ENCODE measurements at regions not wholly inside any gene's neighbourhood (a gene's known extent, or its start where the extent isn't known, plus 50 kb on each side); places are given as distances from the start of the nearest gene placed in this dataset.

- H4K20me1 ChIP-seq (ENCODE audit: insufficient read depth, low read length): no peaks in the 10 kb centered on the region
- ATAC-seq (ENCODE audit: insufficient read depth, low read depth) (no peak), DNase-seq (no peak)
- H3K4me1 ChIP-seq (ENCODE audit: insufficient read depth, low read length): no peaks in the 10 kb centered on the region
- H3K27me3 ChIP-seq (ENCODE audit: insufficient read depth, low read length, poor library complexity): no peaks in the 10 kb centered on the region
- no peak overlapping the region for H3K4me3 ChIP-seq (ENCODE audit: low read depth in 1 of 2, low read length in 2 of 2)
- no peak for TF ChIP-seq EZH2 (IDR thresholded peaks at IDR 0.05; ENCODE audit: borderline replicate concordance, low read depth, low read length, severe bottlenecking)
- no peak for TF ChIP-seq CTCF (IDR thresholded peaks at IDR 0.05; ENCODE audit: borderline replicate concordance, extremely low read depth, low read length, poor library complexity, severe bottlenecking)
- H3K9ac ChIP-seq (ENCODE audit: low read depth, low read length): no peak overlapping the region
- no peak overlapping the region for H3K27ac ChIP-seq (ENCODE audit: low read length)
- H3K79me2 ChIP-seq (ENCODE audit: insufficient read depth, low read length): no peaks in the 10 kb centered on the region
- H3K36me3 ChIP-seq (ENCODE audit: insufficient read depth, low read length): no peaks in the 10 kb centered on the region
- H3K4me2 ChIP-seq (ENCODE audit: insufficient read depth, low read length): no peak overlapping the region
- H2AFZ ChIP-seq (ENCODE audit: low read depth, low read length): no peak overlapping the region
- no peaks in the 10 kb centered on the region for H3K9me3 ChIP-seq (ENCODE audit: insufficient read depth, low read length, severe bottlenecking)
Observed at GRCh38 chr11:44382656-44383240, 72.8 kb upstream of the ALX4 start.

- no peaks in the 10 kb centered on the region for H3K4me1 ChIP-seq (ENCODE audit: insufficient read depth, low read length)
- H3K9ac ChIP-seq (ENCODE audit: low read depth, low read length): no peak overlapping the region
- H3K27ac ChIP-seq (ENCODE audit: low read length): no peak overlapping the region
- H3K4me2 ChIP-seq (ENCODE audit: insufficient read depth, low read length): no peak overlapping the region
- no peak for DNase-seq
- H2AFZ ChIP-seq (ENCODE audit: low read depth, low read length): no peak overlapping the region
- TF ChIP-seq CTCF (IDR thresholded peaks at IDR 0.05; ENCODE audit: borderline replicate concordance, extremely low read depth, low read length, poor library complexity, severe bottlenecking) (no peak), EZH2 (IDR thresholded peaks at IDR 0.05; ENCODE audit: borderline replicate concordance, low read depth, low read length, severe bottlenecking) (no peak)
- H3K9me3 ChIP-seq (ENCODE audit: insufficient read depth, low read length, severe bottlenecking): no peaks in the 10 kb centered on the region
- no peaks in the 10 kb centered on the region for H3K36me3 ChIP-seq (ENCODE audit: insufficient read depth, low read length)
- H4K20me1 ChIP-seq (ENCODE audit: insufficient read depth, low read length): no peaks in the 10 kb centered on the region
- H3K4me3 ChIP-seq (ENCODE audit: low read depth in 1 of 2, low read length in 2 of 2): no peak overlapping the region
- ATAC-seq (ENCODE audit: insufficient read depth, low read depth): no peak
- no peaks in the 10 kb centered on the region for H3K79me2 ChIP-seq (ENCODE audit: insufficient read depth, low read length)
- no peaks in the 10 kb centered on the region for H3K27me3 ChIP-seq (ENCODE audit: insufficient read depth, low read length, poor library complexity)
Observed at GRCh38 chr11:44383246-44383645, 73.3 kb upstream of the ALX4 start.

GRCh38 chr11:44387415-44387814 is 77.5 kb upstream of the ALX4 start:
- no peak for DNase-seq
- Histone ChIP-seq H3K4me3 (ENCODE audit: low read depth in 1 of 2, low read length in 2 of 2) (no peak overlapping the region), H3K4me1 (ENCODE audit: insufficient read depth, low read length) (no peaks in the 10 kb centered on the region), H3K36me3 (ENCODE audit: insufficient read depth, low read length) (no peaks in the 10 kb centered on the region), H3K79me2 (ENCODE audit: insufficient read depth, low read length) (no peaks in the 10 kb centered on the region), H2AFZ (ENCODE audit: low read depth, low read length) (no peak overlapping the region), H4K20me1 (ENCODE audit: insufficient read depth, low read length) (no peaks in the 10 kb centered on the region), H3K9ac (ENCODE audit: low read depth, low read length) (no peak overlapping the region), H3K4me2 (ENCODE audit: insufficient read depth, low read length) (no peak overlapping the region), H3K27me3 (ENCODE audit: insufficient read depth, low read length, poor library complexity) (no peaks in the 10 kb centered on the region), H3K27ac (ENCODE audit: low read length) (no peak overlapping the region), H3K9me3 (ENCODE audit: insufficient read depth, low read length, severe bottlenecking) (peaks cover 5% of the 10 kb centered on the region)
- ATAC-seq (ENCODE audit: insufficient read depth, low read depth): no peak
- TF ChIP-seq CTCF (IDR thresholded peaks at IDR 0.05; ENCODE audit: borderline replicate concordance, extremely low read depth, low read length, poor library complexity, severe bottlenecking): no peak
- TF ChIP-seq EZH2 (IDR thresholded peaks at IDR 0.05; ENCODE audit: borderline replicate concordance, low read depth, low read length, severe bottlenecking): no peak

- Histone ChIP-seq H3K4me3 (ENCODE audit: low read depth in 1 of 2, low read length in 2 of 2) (no peak overlapping the region), H3K27me3 (ENCODE audit: insufficient read depth, low read length, poor library complexity) (no peaks in the 10 kb centered on the region), H4K20me1 (ENCODE audit: insufficient read depth, low read length) (no peaks in the 10 kb centered on the region), H3K4me2 (ENCODE audit: insufficient read depth, low read length) (no peak overlapping the region), H3K9me3 (ENCODE audit: insufficient read depth, low read length, severe bottlenecking) (peaks cover 5% of the 10 kb centered on the region), H3K27ac (ENCODE audit: low read length) (no peak overlapping the region), H3K9ac (ENCODE audit: low read depth, low read length) (no peak overlapping the region), H2AFZ (ENCODE audit: low read depth, low read length) (no peak overlapping the region), H3K4me1 (ENCODE audit: insufficient read depth, low read length) (no peaks in the 10 kb centered on the region), H3K36me3 (ENCODE audit: insufficient read depth, low read length) (no peaks in the 10 kb centered on the region), H3K79me2 (ENCODE audit: insufficient read depth, low read length) (no peaks in the 10 kb centered on the region)
- ATAC-seq (ENCODE audit: insufficient read depth, low read depth): no peak
- no peak for DNase-seq
- TF ChIP-seq EZH2 (IDR thresholded peaks at IDR 0.05; ENCODE audit: borderline replicate concordance, low read depth, low read length, severe bottlenecking): no peak
- no peak for TF ChIP-seq CTCF (IDR thresholded peaks at IDR 0.05; ENCODE audit: borderline replicate concordance, extremely low read depth, low read length, poor library complexity, severe bottlenecking)
Observed at GRCh38 chr11:44387825-44388224, 77.9 kb upstream of the ALX4 start.
